Ishikawa (cell line): ENCODE measurements at regions not wholly inside any gene's neighbourhood (a gene's known extent, or its start where the extent isn't known, plus 50 kb on each side); places are given as distances from the start of the nearest gene placed in this dataset.

Experiments
- CREB1 ChIP-seq: IDR thresholded peaks from 2 replicates; pipeline ENCODE4 v1.6.1; 2012; ENCODE audit warnings: low read depth
- EGR1 ChIP-seq: IDR thresholded peaks from 2 replicates; pipeline ENCODE4 v1.6.1; 2012
- EP300 ChIP-seq: IDR thresholded peaks from 2 replicates; pipeline ENCODE4 v1.6.1; 2012; ENCODE audit warnings: borderline replicate concordance
- FOXM1 ChIP-seq: IDR thresholded peaks from 2 replicates; pipeline ENCODE4 v1.6.1; 2012; ENCODE audit warnings: low read depth, borderline replicate concordance
- NFIC ChIP-seq: IDR thresholded peaks from 2 replicates; pipeline ENCODE4 v1.6.1; 2012
- RAD21 ChIP-seq: IDR thresholded peaks from 2 replicates; pipeline ENCODE4 v1.6.1; 2012; ENCODE audit warnings: low read depth
- TAF1 ChIP-seq: IDR thresholded peaks from 2 replicates; pipeline ENCODE4 v1.6.1; 2012; ENCODE audit warnings: low read depth, mild to moderate bottlenecking
- TCF12 ChIP-seq: IDR thresholded peaks from 2 replicates; pipeline ENCODE4 v1.6.1; 2012; ENCODE audit warnings: low read depth
- TEAD4 ChIP-seq: IDR thresholded peaks from 2 replicates; pipeline ENCODE4 v1.6.1; 2012
- USF1 ChIP-seq: IDR thresholded peaks from 2 replicates; pipeline ENCODE4 v1.6.1; 2012
- YY1 ChIP-seq: IDR thresholded peaks from 2 replicates; pipeline ENCODE4 v1.6.1; 2012; ENCODE audit warnings: low read depth
- ZBTB7A ChIP-seq: IDR thresholded peaks from 2 replicates; pipeline ENCODE4 v1.6.1; 2012; ENCODE audit warnings: low read depth
- TF ChIP-seq, protein P1 (sequence below): IDR thresholded peaks from 2 replicates; pipeline ENCODE4 v1.6.1; 2012

- TF ChIP-seq, protein P1, sequence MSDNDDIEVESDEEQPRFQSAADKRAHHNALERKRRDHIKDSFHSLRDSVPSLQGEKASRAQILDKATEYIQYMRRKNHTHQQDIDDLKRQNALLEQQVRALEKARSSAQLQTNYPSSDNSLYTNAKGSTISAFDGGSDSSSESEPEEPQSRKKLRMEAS: no peak
- TF ChIP-seq RAD21 (no peak), TCF12 (no peak), NFIC (no peak), TEAD4 (no peak), USF1 (no peak), CREB1 (no peak), YY1 (no peak), EP300 (no peak), TAF1 (no peak), ZBTB7A (no peak), FOXM1 (no peak), EGR1 (no peak)
Measured at GRCh38 chr12:74780182-74780849, 242.7 kb downstream of the ATXN7L3B start.
